ENCODE measurements at regions not wholly inside any gene's neighbourhood (a gene's known extent, or its start where the extent isn't known, plus 50 kb on each side); places are given as distances from the start of the nearest gene placed in this dataset.

- TF ChIP-seq CTCF (IDR thresholded peaks at IDR 0.05) (no peak), POLR2A (IDR thresholded peaks at IDR 0.05) (no peak)
Measured at GRCh38 chr6:97923249-97923648, 640.2 kb upstream of the MMS22L start.
